DND-41 (cell line): ENCODE measurements at regions not wholly inside any gene's neighbourhood (a gene's known extent, or its start where the extent isn't known, plus 50 kb on each side); places are given as distances from the start of the nearest gene placed in this dataset.

Experiments used
- ATAC-seq: fragments of 200-7000 bp; cut with Tn5 transposase; 3 replicates; pipeline ENCODE4 v1.9.1; 2021; ENCODE audit warnings: low read depth; ENCODE audit not compliant: insufficient read depth
- DNase-seq: peaks from one replicate; pipeline ENCODE4 v3.0.0-alpha.2; 2020
- H2AFZ ChIP-seq: 2 replicates; pipeline ENCODE4 v1.6.0; 2012; ENCODE audit warnings: low read depth, low read length
- H3K27ac ChIP-seq: 2 replicates; pipeline ENCODE4 v1.5.1; 2012; ENCODE audit warnings: low read length, inconsistent platforms
- H3K27me3 ChIP-seq: fragments of 200-600 bp; sonication (generic); 2 replicates; pipeline ENCODE4 v1.6.0; 2012; ENCODE audit warnings: low read length, mild to moderate bottlenecking, inconsistent platforms; ENCODE audit not compliant: insufficient read depth, poor library complexity
- H3K36me3 ChIP-seq: 2 replicates; pipeline ENCODE4 v1.5.1; 2012; ENCODE audit warnings: low read length, inconsistent platforms; ENCODE audit not compliant: insufficient read depth
- H3K4me1 ChIP-seq: 2 replicates; pipeline ENCODE4 v1.5.1; 2012; ENCODE audit warnings: mild to moderate bottlenecking, low read length; ENCODE audit not compliant: insufficient read depth
- H3K4me2 ChIP-seq: 2 replicates; pipeline ENCODE4 v1.6.0; 2012; ENCODE audit warnings: mild to moderate bottlenecking, moderate library complexity, low read length, inconsistent platforms; ENCODE audit not compliant: insufficient read depth
- H3K4me3 ChIP-seq, 2 experiments: fragments of 200-600 bp in 1 of 2; shearing (Covaris generic) in 1 of 2; 2 replicates each; pipeline ENCODE4 v1.5.1; 2012 to 2016; ENCODE audit warnings: inconsistent platforms in 2 of 2, low read length in 2 of 2, mild to moderate bottlenecking in 2 of 2, low read depth in 1 of 2, moderate library complexity in 1 of 2
- H3K79me2 ChIP-seq: 2 replicates; pipeline ENCODE4 v1.6.0; 2012; ENCODE audit warnings: low read length, inconsistent platforms; ENCODE audit not compliant: insufficient read depth
- H3K9ac ChIP-seq: 2 replicates; pipeline ENCODE4 v1.6.0; 2012; ENCODE audit warnings: low read depth, mild to moderate bottlenecking, inconsistent platforms, low read length, moderate library complexity
- H3K9me3 ChIP-seq: 2 replicates; pipeline ENCODE4 v1.5.1; 2012; ENCODE audit warnings: low read length, moderate library complexity, mild to moderate bottlenecking, inconsistent platforms; ENCODE audit not compliant: insufficient read depth, severe bottlenecking
- H4K20me1 ChIP-seq: 2 replicates; pipeline ENCODE4 v1.6.0; 2012; ENCODE audit warnings: low read length; ENCODE audit not compliant: insufficient read depth
- CTCF ChIP-seq: IDR thresholded peaks from 2 replicates; pipeline ENCODE4 v1.5.1; 2012; ENCODE audit warnings: borderline replicate concordance, low read length, moderate library complexity, mild to moderate bottlenecking; ENCODE audit not compliant: poor library complexity, severe bottlenecking; ENCODE audit errors: extremely low read depth
- EZH2 ChIP-seq: IDR thresholded peaks from 3 replicates; pipeline ENCODE4 v1.6.1; 2012; ENCODE audit warnings: borderline replicate concordance, low read depth, mild to moderate bottlenecking, moderate library complexity, low read length, inconsistent platforms; ENCODE audit not compliant: severe bottlenecking

GRCh38 chr7:53539558-53539957, 504.1 kb downstream of the POM121L12 start:
- no peaks in the 10 kb centered on the region for H3K36me3 ChIP-seq
- TF ChIP-seq CTCF (no peak), EZH2 (no peak)
- no peak overlapping the region for H2AFZ ChIP-seq
- ATAC-seq, result no peak
- no peaks in the 10 kb centered on the region for H4K20me1 ChIP-seq
- no peaks in the 10 kb centered on the region for H3K4me1 ChIP-seq
- no peak overlapping the region for H3K4me3 ChIP-seq
- H3K27ac ChIP-seq, result no peak overlapping the region
- DNase-seq, result no peak
- H3K27me3 ChIP-seq, result no peaks in the 10 kb centered on the region
- no peak overlapping the region for H3K9ac ChIP-seq
- H3K4me2 ChIP-seq, result no peak overlapping the region
- H3K79me2 ChIP-seq, result no peaks in the 10 kb centered on the region
- no peaks in the 10 kb centered on the region for H3K9me3 ChIP-seq

GRCh38 chr7:53541475-53541874, 506.0 kb downstream of the POM121L12 start:
- H3K9me3 ChIP-seq, result no peaks in the 10 kb centered on the region
- no peaks in the 10 kb centered on the region for H3K79me2 ChIP-seq
- H3K36me3 ChIP-seq, result no peaks in the 10 kb centered on the region
- H3K4me2 ChIP-seq, result no peak overlapping the region
- H3K27ac ChIP-seq, result no peak overlapping the region
- DNase-seq, result no peak
- H4K20me1 ChIP-seq, result no peaks in the 10 kb centered on the region
- no peak overlapping the region for H3K9ac ChIP-seq
- H3K4me3 ChIP-seq, result no peak overlapping the region
- TF ChIP-seq CTCF (no peak), EZH2 (no peak)
- ATAC-seq, result no peak
- H3K27me3 ChIP-seq, result no peaks in the 10 kb centered on the region
- H3K4me1 ChIP-seq, result no peaks in the 10 kb centered on the region
- no peak overlapping the region for H2AFZ ChIP-seq

DNA sequence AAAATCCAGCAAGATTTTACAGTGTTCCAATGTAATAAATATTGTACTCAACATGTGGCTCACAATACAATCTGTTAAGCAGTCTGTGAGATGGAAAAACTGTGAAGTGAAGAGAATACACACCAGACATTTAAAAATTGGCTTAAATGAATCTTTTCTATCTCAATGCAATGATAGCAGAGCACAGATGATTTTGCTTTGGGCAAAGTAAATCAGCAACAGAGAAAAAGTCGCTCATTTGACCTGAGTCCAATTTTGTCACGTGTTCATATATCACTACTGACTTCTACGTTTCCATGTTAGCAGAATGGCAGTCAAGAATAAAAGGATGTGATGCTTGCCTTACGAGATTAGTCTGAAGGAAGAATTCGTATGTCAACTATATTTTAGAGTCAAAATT, 506.7 kb downstream of the POM121L12 start:
- no peak overlapping the region for H2AFZ ChIP-seq
- no peaks in the 10 kb centered on the region for H3K36me3 ChIP-seq
- no peaks in the 10 kb centered on the region for H4K20me1 ChIP-seq
- no peak overlapping the region for H3K9ac ChIP-seq
- ATAC-seq (no peak), DNase-seq (no peak)
- H3K4me2 ChIP-seq, result no peak overlapping the region
- TF ChIP-seq CTCF (no peak), EZH2 (no peak)
- H3K4me3 ChIP-seq, result no peak overlapping the region
- H3K27me3 ChIP-seq, result no peaks in the 10 kb centered on the region
- H3K79me2 ChIP-seq, result no peaks in the 10 kb centered on the region
- no peak overlapping the region for H3K27ac ChIP-seq
- H3K4me1 ChIP-seq, result no peaks in the 10 kb centered on the region
- H3K9me3 ChIP-seq, result no peaks in the 10 kb centered on the region
